ENCODE measurements at regions not wholly inside any gene's neighbourhood (a gene's known extent, or its start where the extent isn't known, plus 50 kb on each side); places are given as distances from the start of the nearest gene placed in this dataset.

GRCh38 chr3:193947596-193947995 lies 188.4 kb upstream of the HES1 start:
- ChIA-PET POLR2A (ENCODE audit: partially characterized antibody) (no interaction called here), CTCF (ENCODE audit: partially characterized antibody) (interaction anchor here (0.7 to 1.4 kb wide), 2 partner anchors 23 to 368 kb away, joined by 3 read pairs; no protein-coding TSS in a partner anchor)
- Mint-ChIP-seq H3K27ac (no peak overlapping the region), H3K4me3 (no peak overlapping the region), H3K36me3 (no peaks in the 10 kb centered on the region), H3K27me3 (peaks cover 4 to 12% of the 10 kb centered on the region in 2 donors), H3K9me3 (peaks cover 0 to 1% (median 0%) of the 10 kb centered on the region in 8 donors), H3K4me1 (no peaks in the 10 kb centered on the region)
- H3K4me3 ChIP-seq (ENCODE audit: low read length in 2 of 2): no peak overlapping the region
- no peaks in the 10 kb centered on the region for H3K36me3 ChIP-seq (ENCODE audit: insufficient read depth, low read length)
- no peaks in the 10 kb centered on the region for H3K27me3 ChIP-seq (ENCODE audit: insufficient read depth, low read length)
- no peak for DNase-seq
- H3K4me1 ChIP-seq (ENCODE audit: insufficient read depth, low read length): no peaks in the 10 kb centered on the region
- H3K27ac ChIP-seq (ENCODE audit: low read depth, low read length): no peak overlapping the region
- H3K9me3 ChIP-seq (ENCODE audit: control insufficient read depth in 1 of 2, low read length in 2 of 2): no peaks in the 10 kb centered on the region
- intact Hi-C loops (cut with micrococcal nuclease): no loop called here

- intact Hi-C loops (cut with micrococcal nuclease): no loop called here
- H3K4me1 Mint-ChIP-seq: no peaks in the 10 kb centered on the region
- H3K36me3 ChIP-seq (ENCODE audit: insufficient read depth, low read length): no peaks in the 10 kb centered on the region
- no peak overlapping the region for H3K4me3 ChIP-seq (ENCODE audit: low read length in 2 of 2)
- no peaks in the 10 kb centered on the region for H3K27me3 ChIP-seq (ENCODE audit: insufficient read depth, low read length)
- peaks cover 0 to 1% (median 0%) of the 10 kb centered on the region in 8 donors for H3K9me3 Mint-ChIP-seq
- no peaks in the 10 kb centered on the region for H3K4me1 ChIP-seq (ENCODE audit: insufficient read depth, low read length)
- H3K27ac Mint-ChIP-seq: no peak overlapping the region
- H3K27ac ChIP-seq (ENCODE audit: low read depth, low read length): no peak overlapping the region
- no peak overlapping the region for H3K4me3 Mint-ChIP-seq
- no peaks in the 10 kb centered on the region for H3K9me3 ChIP-seq (ENCODE audit: control insufficient read depth in 1 of 2, low read length in 2 of 2)
- H3K36me3 Mint-ChIP-seq: no peaks in the 10 kb centered on the region
- H3K27me3 Mint-ChIP-seq: peaks cover 5 to 12% of the 10 kb centered on the region in 2 donors
- no peak for DNase-seq
- POLR2A ChIA-PET (ENCODE audit: partially characterized antibody): no interaction called here
- CTCF ChIA-PET (ENCODE audit: partially characterized antibody): interaction anchor here (1.4 kb wide), 1 partner anchor 367 kb away, joined by 3 read pairs; no protein-coding TSS in a partner anchor
Measured at GRCh38 chr3:193948459-193948858, 187.5 kb upstream of the HES1 start.

- Histone ChIP-seq H3K4me3 (ENCODE audit: low read length in 2 of 2) (no peak overlapping the region), H3K4me1 (ENCODE audit: insufficient read depth, low read length) (no peaks in the 10 kb centered on the region), H3K9me3 (ENCODE audit: control insufficient read depth in 1 of 2, low read length in 2 of 2) (no peaks in the 10 kb centered on the region), H3K27ac (ENCODE audit: low read depth, low read length) (no peak overlapping the region), H3K36me3 (ENCODE audit: insufficient read depth, low read length) (no peaks in the 10 kb centered on the region), H3K27me3 (ENCODE audit: insufficient read depth, low read length) (no peaks in the 10 kb centered on the region)
- Mint-ChIP-seq H3K4me3 (no peak overlapping the region), H3K27me3 (peaks cover 6 to 13% of the 10 kb centered on the region in 2 donors), H3K36me3 (peaks cover 0 to 1% of the 10 kb centered on the region in 2 donors), H3K9me3 (peaks cover 0 to 26% (median 22%) of the 10 kb centered on the region in 8 donors), H3K27ac (no peak overlapping the region), H3K4me1 (no peaks in the 10 kb centered on the region)
- intact Hi-C loops (cut with micrococcal nuclease): no loop called here
- no peak for DNase-seq
- CTCF ChIA-PET (ENCODE audit: partially characterized antibody): no interaction called here
- POLR2A ChIA-PET (ENCODE audit: partially characterized antibody): no interaction called here
Measured at GRCh38 chr3:193951859-193952258, 184.1 kb upstream of the HES1 start.

- Histone ChIP-seq H3K9me3 (ENCODE audit: control insufficient read depth in 1 of 2, low read length in 2 of 2) (no peaks in the 10 kb centered on the region), H3K27ac (ENCODE audit: low read depth, low read length) (no peak overlapping the region), H3K4me3 (ENCODE audit: low read length in 2 of 2) (no peak overlapping the region), H3K36me3 (ENCODE audit: insufficient read depth, low read length) (no peaks in the 10 kb centered on the region), H3K27me3 (ENCODE audit: insufficient read depth, low read length) (no peaks in the 10 kb centered on the region), H3K4me1 (ENCODE audit: insufficient read depth, low read length) (no peaks in the 10 kb centered on the region)
- ChIA-PET CTCF (ENCODE audit: partially characterized antibody) (no interaction called here), POLR2A (ENCODE audit: partially characterized antibody) (no interaction called here)
- intact Hi-C loops (cut with micrococcal nuclease): no loop called here
- peaks cover 8 to 13% of the 10 kb centered on the region in 2 donors for H3K27me3 Mint-ChIP-seq
- H3K9me3 Mint-ChIP-seq: peaks cover 0 to 28% (median 22%) of the 10 kb centered on the region in 8 donors
- H3K4me3 Mint-ChIP-seq: no peak overlapping the region
- H3K36me3 Mint-ChIP-seq: peaks cover 0 to 1% of the 10 kb centered on the region in 2 donors
- H3K27ac Mint-ChIP-seq: no peak overlapping the region
- no peaks in the 10 kb centered on the region for H3K4me1 Mint-ChIP-seq
- no peak for DNase-seq
Measured at GRCh38 chr3:193954752-193955151, 181.2 kb upstream of the HES1 start.

GRCh38 chr3:193955719-193956118 lies 180.2 kb upstream of the HES1 start:
- Mint-ChIP-seq H3K4me1 (no peaks in the 10 kb centered on the region), H3K27ac (no peak overlapping the region), H3K9me3 (peaks cover 0 to 29% (median 22%) of the 10 kb centered on the region in 8 donors), H3K27me3 (peaks cover 16 to 18% of the 10 kb centered on the region in 2 donors), H3K4me3 (no peak overlapping the region), H3K36me3 (peaks cover 0 to 1% of the 10 kb centered on the region in 2 donors)
- no peak for DNase-seq
- intact Hi-C loops (cut with micrococcal nuclease): no loop called here
- Histone ChIP-seq H3K4me1 (ENCODE audit: insufficient read depth, low read length) (no peaks in the 10 kb centered on the region), H3K9me3 (ENCODE audit: control insufficient read depth in 1 of 2, low read length in 2 of 2) (no peaks in the 10 kb centered on the region), H3K36me3 (ENCODE audit: insufficient read depth, low read length) (no peaks in the 10 kb centered on the region), H3K4me3 (ENCODE audit: low read length in 2 of 2) (no peak overlapping the region), H3K27me3 (ENCODE audit: insufficient read depth, low read length) (no peaks in the 10 kb centered on the region), H3K27ac (ENCODE audit: low read depth, low read length) (no peak overlapping the region)
- POLR2A ChIA-PET (ENCODE audit: partially characterized antibody): no interaction called here
- CTCF ChIA-PET (ENCODE audit: partially characterized antibody): no interaction called here

GRCh38 chr3:193959861-193960260 lies 176.1 kb upstream of the HES1 start:
- peaks cover 0 to 1% of the 10 kb centered on the region in 2 donors for H3K36me3 Mint-ChIP-seq
- Histone ChIP-seq H3K36me3 (ENCODE audit: insufficient read depth, low read length) (no peaks in the 10 kb centered on the region), H3K27ac (ENCODE audit: low read depth, low read length) (no peak overlapping the region), H3K27me3 (ENCODE audit: insufficient read depth, low read length) (no peaks in the 10 kb centered on the region), H3K4me3 (ENCODE audit: low read length in 2 of 2) (no peak overlapping the region), H3K9me3 (ENCODE audit: control insufficient read depth in 1 of 2, low read length in 2 of 2) (no peaks in the 10 kb centered on the region), H3K4me1 (ENCODE audit: insufficient read depth, low read length) (no peaks in the 10 kb centered on the region)
- DNase-seq: no peak
- H3K4me3 Mint-ChIP-seq: no peak overlapping the region
- intact Hi-C loops (cut with micrococcal nuclease): no loop called here
- H3K4me1 Mint-ChIP-seq: no peaks in the 10 kb centered on the region
- H3K27me3 Mint-ChIP-seq: peaks cover 38 to 39% of the 10 kb centered on the region in 2 donors
- ChIA-PET CTCF (ENCODE audit: partially characterized antibody) (no interaction called here), POLR2A (ENCODE audit: partially characterized antibody) (no interaction called here)
- H3K9me3 Mint-ChIP-seq: peaks cover 0 to 17% (median 11%) of the 10 kb centered on the region in 8 donors
- no peak overlapping the region for H3K27ac Mint-ChIP-seq

GRCh38 chr3:193960487-193961274 lies 175.3 kb upstream of the HES1 start:
- no peak overlapping the region for H3K4me3 ChIP-seq (ENCODE audit: low read length in 2 of 2)
- no peaks in the 10 kb centered on the region for H3K4me1 Mint-ChIP-seq
- H3K9me3 Mint-ChIP-seq: peaks cover 0 to 10% (median 6%) of the 10 kb centered on the region in 8 donors
- H3K27me3 ChIP-seq (ENCODE audit: insufficient read depth, low read length): no peaks in the 10 kb centered on the region
- POLR2A ChIA-PET (ENCODE audit: partially characterized antibody): no interaction called here
- no peaks in the 10 kb centered on the region for H3K36me3 ChIP-seq (ENCODE audit: insufficient read depth, low read length)
- no peak overlapping the region for H3K4me3 Mint-ChIP-seq
- peaks cover 0 to 1% of the 10 kb centered on the region in 2 donors for H3K36me3 Mint-ChIP-seq
- CTCF ChIA-PET (ENCODE audit: partially characterized antibody): interaction anchor here (1.4 kb wide), 1 partner anchor 9 kb away, joined by 5 read pairs; no protein-coding TSS in a partner anchor
- H3K27ac ChIP-seq (ENCODE audit: low read depth, low read length): no peak overlapping the region
- peaks cover 37 to 41% of the 10 kb centered on the region in 2 donors for H3K27me3 Mint-ChIP-seq
- no peaks in the 10 kb centered on the region for H3K4me1 ChIP-seq (ENCODE audit: insufficient read depth, low read length)
- DNase-seq: no peak
- intact Hi-C loops (cut with micrococcal nuclease): no loop called here
- no peak overlapping the region for H3K27ac Mint-ChIP-seq
- no peaks in the 10 kb centered on the region for H3K9me3 ChIP-seq (ENCODE audit: control insufficient read depth in 1 of 2, low read length in 2 of 2)

All from CD4-positive, alpha-beta memory T cell (primary cell).